Parathyroid adenoma (tissue), 2 donors: ENCODE measurements at regions not wholly inside any gene's neighbourhood (a gene's known extent, or its start where the extent isn't known, plus 50 kb on each side); places are given as distances from the start of the nearest gene placed in this dataset.

ENCODE experiments used
- H2AFZ ChIP-seq: fragments of 300-600 bp; sonication (generic); one replicate; pipeline ENCODE4 v1.7.0; 2017; ENCODE audit warnings: antibody characterized with exemption, mild to moderate bottlenecking
- H3K27ac ChIP-seq: fragments of 300-600 bp; sonication (generic); one replicate; pipeline ENCODE4 v1.7.0; 2017
- H3K27me3 ChIP-seq: fragments of 300-600 bp; sonication (generic); one replicate; pipeline ENCODE4 v1.7.0; 2017; ENCODE audit warnings: low read length; ENCODE audit not compliant: control insufficient read depth, insufficient read depth
- H3K36me3 ChIP-seq: fragments of 300-600 bp; sonication (generic); one replicate; pipeline ENCODE4 v1.7.0; 2017; ENCODE audit warnings: low read length; ENCODE audit not compliant: control insufficient read depth, insufficient read depth
- H3K4me1 ChIP-seq: fragments of 300-600 bp; sonication (generic); one replicate; pipeline ENCODE4 v1.7.0; 2017; ENCODE audit warnings: control low read depth
- H3K4me2 ChIP-seq: fragments of 300-600 bp; sonication (generic); one replicate; pipeline ENCODE4 v1.7.0; 2017; ENCODE audit warnings: low read length
- H3K4me3 ChIP-seq: fragments of 300-600 bp; sonication (generic); one replicate; pipeline ENCODE4 v1.7.0; 2017; ENCODE audit warnings: low read depth, low read length
- H3K79me2 ChIP-seq: fragments of 300-600 bp; sonication (generic); one replicate; pipeline ENCODE4 v1.7.0; 2017; ENCODE audit warnings: control low read depth
- H3K9ac ChIP-seq: fragments of 300-600 bp; sonication (generic); one replicate; pipeline ENCODE4 v1.7.0; 2017; ENCODE audit warnings: mild to moderate bottlenecking
- H3K9me3 ChIP-seq: fragments of 300-600 bp; sonication (generic); one replicate; pipeline ENCODE4 v1.7.0; 2017; ENCODE audit warnings: low read length; ENCODE audit not compliant: control insufficient read depth
- TF ChIP-seq, protein P1 (sequence below): fragments of 300-600 bp; sonication (generic); IDR thresholded peaks from one replicate; pipeline ENCODE4 v1.7.0; 2017; ENCODE audit warnings: antibody characterized with exemption, mild to moderate bottlenecking
- donor health status: primary hyperparathyroidism.

DNA sequence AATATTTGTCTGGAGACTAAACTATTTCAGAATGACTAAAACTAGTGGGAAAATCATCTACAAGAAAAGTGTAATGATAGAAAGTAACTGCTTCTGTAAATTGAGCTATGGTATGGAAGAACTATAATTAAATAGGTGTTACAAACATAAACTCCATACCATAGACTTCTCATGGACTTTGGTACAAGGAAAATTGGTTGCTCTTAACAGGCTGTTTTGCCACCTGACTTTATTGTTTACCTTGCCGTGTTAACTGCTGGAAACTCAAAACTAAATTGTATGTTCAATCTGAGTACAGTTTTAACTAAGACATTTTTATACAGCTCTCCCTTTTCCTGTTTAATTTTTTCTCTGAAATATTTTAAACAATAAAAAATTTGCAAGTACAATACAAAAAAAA is 261.8 kb upstream of the POU3F2 start:
- no peaks in the 10 kb centered on the region for H3K9me3 ChIP-seq
- no peaks in the 10 kb centered on the region for H3K36me3 ChIP-seq
- H3K27ac ChIP-seq = no peak overlapping the region
- no peak overlapping the region for H3K4me3 ChIP-seq
- no peaks in the 10 kb centered on the region for H3K27me3 ChIP-seq
- H3K4me2 ChIP-seq = no peak overlapping the region
- no peaks in the 10 kb centered on the region for H3K4me1 ChIP-seq
- no peak overlapping the region for H2AFZ ChIP-seq
- H3K79me2 ChIP-seq = no peaks in the 10 kb centered on the region
- TF ChIP-seq, protein P1, sequence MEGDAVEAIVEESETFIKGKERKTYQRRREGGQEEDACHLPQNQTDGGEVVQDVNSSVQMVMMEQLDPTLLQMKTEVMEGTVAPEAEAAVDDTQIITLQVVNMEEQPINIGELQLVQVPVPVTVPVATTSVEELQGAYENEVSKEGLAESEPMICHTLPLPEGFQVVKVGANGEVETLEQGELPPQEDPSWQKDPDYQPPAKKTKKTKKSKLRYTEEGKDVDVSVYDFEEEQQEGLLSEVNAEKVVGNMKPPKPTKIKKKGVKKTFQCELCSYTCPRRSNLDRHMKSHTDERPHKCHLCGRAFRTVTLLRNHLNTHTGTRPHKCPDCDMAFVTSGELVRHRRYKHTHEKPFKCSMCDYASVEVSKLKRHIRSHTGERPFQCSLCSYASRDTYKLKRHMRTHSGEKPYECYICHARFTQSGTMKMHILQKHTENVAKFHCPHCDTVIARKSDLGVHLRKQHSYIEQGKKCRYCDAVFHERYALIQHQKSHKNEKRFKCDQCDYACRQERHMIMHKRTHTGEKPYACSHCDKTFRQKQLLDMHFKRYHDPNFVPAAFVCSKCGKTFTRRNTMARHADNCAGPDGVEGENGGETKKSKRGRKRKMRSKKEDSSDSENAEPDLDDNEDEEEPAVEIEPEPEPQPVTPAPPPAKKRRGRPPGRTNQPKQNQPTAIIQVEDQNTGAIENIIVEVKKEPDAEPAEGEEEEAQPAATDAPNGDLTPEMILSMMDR = no peak
- H3K9ac ChIP-seq = no peak overlapping the region

DNA sequence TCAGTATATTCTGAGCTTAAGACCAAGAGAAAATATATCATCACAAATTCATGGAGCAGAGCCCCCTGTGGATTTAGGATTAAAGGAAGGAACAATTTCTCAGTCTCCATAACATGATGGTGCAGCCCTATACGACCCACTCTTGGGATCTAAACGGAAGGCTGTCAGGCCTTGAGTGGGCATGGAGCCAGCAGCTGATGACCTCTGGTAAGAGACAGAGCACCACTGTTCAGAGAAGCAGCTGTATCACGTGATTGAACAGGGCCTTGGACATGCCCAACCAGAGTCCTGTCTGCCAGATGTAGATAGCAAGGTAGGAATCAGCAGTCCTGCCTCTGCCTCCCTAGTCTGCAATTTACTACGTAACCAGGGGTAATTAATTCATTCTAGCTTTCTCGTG is 259.4 kb upstream of the POU3F2 start:
- H3K9me3 ChIP-seq = no peaks in the 10 kb centered on the region
- H3K4me2 ChIP-seq = no peak overlapping the region

DNA sequence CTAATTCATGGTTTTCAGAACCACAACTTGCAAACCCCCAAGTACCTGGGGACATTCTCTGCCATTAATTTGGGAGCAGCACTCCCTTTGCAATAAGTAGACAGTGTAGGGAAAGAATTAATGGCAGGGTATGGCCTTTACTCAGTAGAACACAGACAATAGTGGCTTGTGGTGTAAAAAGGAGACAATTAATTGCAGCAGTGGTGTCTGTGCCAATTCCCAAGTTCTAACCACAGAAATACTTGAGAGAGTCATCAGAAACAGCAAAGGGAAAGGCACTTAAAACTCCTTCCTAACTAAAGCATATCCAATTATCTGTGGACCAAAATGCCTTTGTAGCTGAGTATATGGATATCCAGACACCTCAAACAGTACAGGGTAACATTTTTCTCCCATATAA is 257.6 kb upstream of the POU3F2 start:
- H3K9ac ChIP-seq = no peak overlapping the region
- H3K36me3 ChIP-seq = no peaks in the 10 kb centered on the region
- H3K4me2 ChIP-seq = no peak overlapping the region
- TF ChIP-seq, protein P1 = no peak
- H3K27ac ChIP-seq = no peak overlapping the region
- no peaks in the 10 kb centered on the region for H3K79me2 ChIP-seq
- H2AFZ ChIP-seq = no peak overlapping the region
- H3K4me3 ChIP-seq = no peak overlapping the region
- no peaks in the 10 kb centered on the region for H3K4me1 ChIP-seq
- H3K9me3 ChIP-seq = no peaks in the 10 kb centered on the region
- no peaks in the 10 kb centered on the region for H3K27me3 ChIP-seq

More for the DNA sequence above, 259.4 kb upstream of the POU3F2 start:
- no peaks in the 10 kb centered on the region for H3K27me3 ChIP-seq
- TF ChIP-seq, protein P1 = no peak
- no peak overlapping the region for H3K9ac ChIP-seq
- no peak overlapping the region for H2AFZ ChIP-seq
- H3K27ac ChIP-seq = no peak overlapping the region
- no peak overlapping the region for H3K4me3 ChIP-seq
- no peaks in the 10 kb centered on the region for H3K79me2 ChIP-seq
- no peaks in the 10 kb centered on the region for H3K36me3 ChIP-seq
- H3K4me1 ChIP-seq = no peaks in the 10 kb centered on the region

DNA sequence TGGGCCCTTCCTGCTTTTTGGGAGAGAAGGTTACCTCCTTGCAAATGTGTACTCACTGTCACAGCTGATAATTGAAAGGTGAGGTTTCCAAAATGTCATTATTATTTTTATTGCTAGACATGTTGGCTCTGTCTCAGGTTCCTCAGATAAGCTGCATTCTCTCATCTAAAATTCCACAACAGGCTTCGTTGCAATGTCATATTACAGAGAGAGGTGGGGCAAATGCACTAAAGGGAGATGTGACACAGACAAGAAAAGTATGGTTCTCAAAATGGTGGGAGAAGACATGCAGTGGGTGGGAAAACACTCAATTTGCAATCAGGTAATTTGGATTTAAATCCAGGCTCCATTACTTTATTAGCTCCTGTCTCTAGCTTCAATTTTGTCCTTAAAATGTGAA is 256.4 kb upstream of the POU3F2 start:
- H3K27me3 ChIP-seq = no peaks in the 10 kb centered on the region
- H3K4me1 ChIP-seq = no peaks in the 10 kb centered on the region
- no peak overlapping the region for H3K27ac ChIP-seq
- H3K9ac ChIP-seq = no peak overlapping the region
- H3K4me2 ChIP-seq = no peak overlapping the region
- H3K9me3 ChIP-seq = no peaks in the 10 kb centered on the region
- TF ChIP-seq, protein P1 = no peak
- no peaks in the 10 kb centered on the region for H3K36me3 ChIP-seq
- H2AFZ ChIP-seq = no peak overlapping the region
- H3K4me3 ChIP-seq = no peak overlapping the region
- H3K79me2 ChIP-seq = no peaks in the 10 kb centered on the region

DNA sequence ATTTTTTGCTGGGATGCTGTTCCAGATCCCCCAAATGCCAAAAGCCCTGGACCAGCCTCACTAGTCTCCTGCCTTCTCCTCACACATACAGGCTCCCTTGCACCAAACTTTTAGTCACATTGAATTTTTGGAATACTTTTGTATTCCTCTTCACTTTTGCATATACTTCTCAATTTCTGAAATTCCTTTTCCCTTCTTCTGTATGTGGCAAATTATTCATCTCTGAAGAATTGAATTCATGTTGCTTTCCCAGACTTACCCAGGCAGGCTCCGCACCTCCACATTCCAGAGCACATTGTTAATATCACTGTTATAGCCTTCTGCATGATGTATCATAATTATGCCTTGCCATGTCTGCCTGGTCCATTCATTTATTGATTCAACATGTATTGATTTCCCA is 255.3 kb upstream of the POU3F2 start:
- H3K9me3 ChIP-seq = no peaks in the 10 kb centered on the region
- H2AFZ ChIP-seq = no peak overlapping the region
- no peak overlapping the region for H3K4me3 ChIP-seq
- H3K36me3 ChIP-seq = no peaks in the 10 kb centered on the region
- H3K79me2 ChIP-seq = no peaks in the 10 kb centered on the region
- TF ChIP-seq, protein P1 = no peak
- no peaks in the 10 kb centered on the region for H3K27me3 ChIP-seq
- H3K4me1 ChIP-seq = no peaks in the 10 kb centered on the region
- no peak overlapping the region for H3K9ac ChIP-seq
- H3K4me2 ChIP-seq = no peak overlapping the region
- H3K27ac ChIP-seq = no peak overlapping the region
